ENCODE measurements at regions not wholly inside any gene's neighbourhood (a gene's known extent, or its start where the extent isn't known, plus 50 kb on each side); places are given as distances from the start of the nearest gene placed in this dataset.

DNA sequence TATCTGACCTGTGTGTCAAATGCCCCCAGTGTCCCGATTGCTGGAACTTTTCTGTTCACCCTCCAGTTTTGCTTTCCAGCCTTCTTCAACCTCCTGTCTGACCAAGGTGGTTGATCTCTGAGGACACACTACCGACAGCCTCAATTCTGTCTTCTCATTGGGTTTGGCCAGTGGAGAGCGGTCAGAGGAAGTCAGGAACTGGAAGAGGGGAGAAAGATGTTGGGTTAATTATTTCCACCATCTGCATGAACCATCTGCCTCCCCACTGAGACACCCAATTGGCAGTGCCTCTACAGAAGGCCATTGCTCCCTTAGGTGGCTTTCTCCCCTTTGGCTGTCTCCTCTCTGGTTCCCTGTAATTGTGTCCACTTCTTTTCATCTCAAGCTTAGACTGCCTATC lies 154.3 kb upstream of the RAI14 start:
- TF ChIP-seq, protein P1, sequence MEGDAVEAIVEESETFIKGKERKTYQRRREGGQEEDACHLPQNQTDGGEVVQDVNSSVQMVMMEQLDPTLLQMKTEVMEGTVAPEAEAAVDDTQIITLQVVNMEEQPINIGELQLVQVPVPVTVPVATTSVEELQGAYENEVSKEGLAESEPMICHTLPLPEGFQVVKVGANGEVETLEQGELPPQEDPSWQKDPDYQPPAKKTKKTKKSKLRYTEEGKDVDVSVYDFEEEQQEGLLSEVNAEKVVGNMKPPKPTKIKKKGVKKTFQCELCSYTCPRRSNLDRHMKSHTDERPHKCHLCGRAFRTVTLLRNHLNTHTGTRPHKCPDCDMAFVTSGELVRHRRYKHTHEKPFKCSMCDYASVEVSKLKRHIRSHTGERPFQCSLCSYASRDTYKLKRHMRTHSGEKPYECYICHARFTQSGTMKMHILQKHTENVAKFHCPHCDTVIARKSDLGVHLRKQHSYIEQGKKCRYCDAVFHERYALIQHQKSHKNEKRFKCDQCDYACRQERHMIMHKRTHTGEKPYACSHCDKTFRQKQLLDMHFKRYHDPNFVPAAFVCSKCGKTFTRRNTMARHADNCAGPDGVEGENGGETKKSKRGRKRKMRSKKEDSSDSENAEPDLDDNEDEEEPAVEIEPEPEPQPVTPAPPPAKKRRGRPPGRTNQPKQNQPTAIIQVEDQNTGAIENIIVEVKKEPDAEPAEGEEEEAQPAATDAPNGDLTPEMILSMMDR (IDR thresholded peaks at IDR 0.05; ENCODE audit: low read depth, low read length) = no peak
- TF ChIP-seq EZH2phosphoT487 (IDR thresholded peaks at IDR 0.05; ENCODE audit: low read depth) = no peak

Measured in OCI-LY3 (cell line).